ENCODE measurements at regions not wholly inside any gene's neighbourhood (a gene's known extent, or its start where the extent isn't known, plus 50 kb on each side); places are given as distances from the start of the nearest gene placed in this dataset.
"Not testable (repeated sequence)": the region's sequence is repeated elsewhere in the genome, so short reads cannot be mapped to it uniquely, and the experiment has no call there.

GRCh38 chr4:101606989-101607388 is 183.5 kb upstream of the BANK1 start:
- FAIRE-seq; H3K9me3 ChIP-seq (replicated peaks; ENCODE audit: control insufficient read depth, insufficient read depth, low read length); in situ Hi-C loops (cut with MboI); CTCF ChIA-PET; H2AFZ ChIP-seq (ENCODE audit: control insufficient read depth, low read depth, low read length); H3K4me2 ChIP-seq (ENCODE audit: control insufficient read depth, insufficient read depth); H3K9ac ChIP-seq (ENCODE audit: control insufficient read depth, insufficient read depth, low read length); H3K36me3 ChIP-seq (ENCODE audit: control insufficient read depth in 2 of 2, insufficient read depth in 2 of 2, low read length in 1 of 2); ATAC-seq; POLR2A ChIA-PET; H3K27ac ChIP-seq (ENCODE audit: control insufficient read depth, insufficient read depth); H4K20me1 ChIP-seq (ENCODE audit: control insufficient read depth, insufficient read depth); DNase-seq (ENCODE audit: low read depth, low spot score); intact Hi-C loops (cut with micrococcal nuclease; ENCODE audit: unreplicated experiment); RAD21 ChIA-PET (ENCODE audit: unreplicated experiment); H3K27me3 ChIP-seq (replicated peaks in 1 of 2; ENCODE audit: control insufficient read depth in 2 of 2, insufficient read depth in 2 of 2, low read length in 1 of 2); H3K4me3 ChIP-seq; BruUV-seq (replicated peaks); SMC1A ChIA-PET (ENCODE audit: uncharacterized antibody, unreplicated experiment); H3K4me1 ChIP-seq (ENCODE audit: control insufficient read depth, insufficient read depth, low read length); H3K79me2 ChIP-seq (ENCODE audit: control insufficient read depth, insufficient read depth, low read length): not testable (repeated sequence)
- WGBS (ENCODE audit: insufficient coverage, insufficient replicate concordance, low lambda C conversion rate, missing lambda C conversion rate), result 56% methylated on average over 3 of the region's 3 CpGs

GRCh38 chr4:101604976-101605375 is 185.6 kb upstream of the BANK1 start:
- H3K9me3 ChIP-seq (replicated peaks; ENCODE audit: control insufficient read depth, insufficient read depth, low read length), result no peaks in the 10 kb centered on the region; the same call in 2 of the 3 replicates
- WGBS (ENCODE audit: insufficient coverage, insufficient replicate concordance, low lambda C conversion rate, missing lambda C conversion rate), result 33% methylated on average over 1 of the region's 1 CpG
- H3K9ac ChIP-seq (ENCODE audit: control insufficient read depth, insufficient read depth, low read length), result no peak overlapping the region
- no peak for TF ChIP-seq SIX5 (IDR thresholded peaks at IDR 0.05; ENCODE audit: low read depth, low read length, severe bottlenecking)
- no peak for TF ChIP-seq SIN3A (IDR thresholded peaks at IDR 0.05; ENCODE audit: low read depth, low read length)
- no peak for TF ChIP-seq MEF2A (IDR thresholded peaks at IDR 0.05; ENCODE audit: insufficient read depth, low read depth, low read length)
- TF ChIP-seq RUNX3 (IDR thresholded peaks at IDR 0.05; ENCODE audit: low read length), result no peak
- intact Hi-C loops (cut with micrococcal nuclease; ENCODE audit: unreplicated experiment), result no loop called here
- no peaks in the 10 kb centered on the region for H3K79me2 ChIP-seq (ENCODE audit: control insufficient read depth, insufficient read depth, low read length)
- BruUV-seq (replicated peaks), result no TSS peak
- ChIA-PET SMC1A (ENCODE audit: uncharacterized antibody, unreplicated experiment) (no interaction called here), POLR2A (no interaction called here), RAD21 (ENCODE audit: unreplicated experiment) (no interaction called here), CTCF (interaction anchor here (1.5 kb wide), 1 partner anchor 8 kb away, joined by 3 read pairs; no protein-coding TSS in a partner anchor)
- no peak overlapping the region for H3K4me3 ChIP-seq
- in situ Hi-C loops (cut with MboI), result no loop called here
- no peak for ATAC-seq
- no peak overlapping the region for H2AFZ ChIP-seq (ENCODE audit: control insufficient read depth, low read depth, low read length)
- DNase-seq (ENCODE audit: low read depth, low spot score), result no peak
- no peaks in the 10 kb centered on the region for H3K27me3 ChIP-seq (replicated peaks in 1 of 2; ENCODE audit: control insufficient read depth in 2 of 2, insufficient read depth in 2 of 2, low read length in 1 of 2)
- no peak overlapping the region for H3K4me2 ChIP-seq (ENCODE audit: control insufficient read depth, insufficient read depth)
- H3K36me3 ChIP-seq (ENCODE audit: control insufficient read depth in 2 of 2, insufficient read depth in 2 of 2, low read length in 1 of 2), result no peaks in the 10 kb centered on the region
- H4K20me1 ChIP-seq (ENCODE audit: control insufficient read depth, insufficient read depth), result no peaks in the 10 kb centered on the region
- no peak overlapping the region for H3K27ac ChIP-seq (ENCODE audit: control insufficient read depth, insufficient read depth)
- no peak for FAIRE-seq
- H3K4me1 ChIP-seq (ENCODE audit: control insufficient read depth, insufficient read depth, low read length), result no peaks in the 10 kb centered on the region
